HepG2 (cell line): ENCODE measurements at regions not wholly inside any gene's neighbourhood (a gene's known extent, or its start where the extent isn't known, plus 50 kb on each side); places are given as distances from the start of the nearest gene placed in this dataset.

Experiments
- ATAC-seq: fragments of 200-7000 bp; cut with Tn5 transposase; 3 replicates; pipeline ENCODE4 v1.9.1; 2020; ENCODE audit warnings: mild to moderate bottlenecking, moderate library complexity
- BruUV-seq: library from RNA; stranded (reverse); fragments of 400-500 nt; replicated peaks from 2 replicates; lab custom pipeline; 2021; lab: Mats Ljungman, UMichigan
- CTCF ChIA-PET: fragments of 300-600 bp; formaldehyde crosslinking; extraction: SDS; loops from one replicate; lab custom pipeline; 2021; ENCODE audit warnings: low total read pairs, inconsistent platforms, low intra/inter-chr PET ratio; lab: Yijun Ruan, JAX
- POLR2A ChIA-PET: fragments of 350-600 bp; sonication (Branson Sonifier 250); formaldehyde crosslinking; loops from one replicate; lab custom pipeline; 2020; ENCODE audit warnings: antibody characterized with exemption, inconsistent platforms; lab: Yijun Ruan, JAX
- DNase-seq: peaks from one replicate; pipeline ENCODE4 v3.0.0-alpha.2; 2015; ENCODE audit warnings: low spot score
- FAIRE-seq: peaks from 3 replicates; lab custom pipeline; 2011; peaks lifted over from hg19 to GRCh38; lab: Jason Lieb, UNC
- H2AFZ ChIP-seq: one replicate; pipeline ENCODE4 v1.6.1; 2011; ENCODE audit warnings: low read length, inconsistent platforms
- H3K27ac ChIP-seq: fragments of 300-600 bp; 3 replicates; pipeline ENCODE4 v1.8.0; 2011; ENCODE audit warnings: mixed run types, mild to moderate bottlenecking, mixed read lengths, low read length, inconsistent platforms; ENCODE audit not compliant: insufficient read depth; ENCODE audit errors: extremely low read length
- H3K27me3 ChIP-seq, 2 experiments: fragments of 200-600 bp in 1 of 2; 2 replicates in 1 of 2; 3 replicates in 1 of 2; pipeline versions ENCODE4 v1.6.0 to v1.8.0; 2011; ENCODE audit warnings: low read length in 2 of 2, mild to moderate bottlenecking in 2 of 2, moderate library complexity in 2 of 2, inconsistent platforms in 1 of 2; ENCODE audit not compliant: insufficient read depth in 2 of 2, control insufficient read depth in 1 of 2
- H3K36me3 ChIP-seq, 2 experiments: fragments of 200-600 bp in 1 of 2; replicated peaks in 1 of 2; 2 replicates in 1 of 2; 3 replicates in 1 of 2; pipeline versions ENCODE4 v1.5.1 to v1.8.0; 2011; ENCODE audit warnings: low read length in 2 of 2, inconsistent platforms in 1 of 2; ENCODE audit not compliant: insufficient read depth in 2 of 2, control insufficient read depth in 1 of 2
- H3K4me1 ChIP-seq: 2 replicates; pipeline ENCODE4 v1.5.1; 2012; ENCODE audit warnings: low read length, inconsistent platforms; ENCODE audit not compliant: insufficient read depth
- H3K4me2 ChIP-seq: 2 replicates; pipeline ENCODE4 v1.6.0; 2011; ENCODE audit warnings: low read depth, low read length, inconsistent platforms
- H3K4me3 ChIP-seq, 3 experiments: fragments of 200-600 bp in 1 of 3; sonication (generic), shearing (Covaris generic) in 1 of 3; replicated peaks in 1 of 3; 2 replicates each; pipeline ENCODE4 v1.5.1; 2011 to 2016; ENCODE audit warnings: low read length in 3 of 3, inconsistent platforms in 2 of 3, low read depth in 2 of 3, mild to moderate bottlenecking in 2 of 3, control low read depth in 1 of 3, mixed read lengths in 1 of 3; ENCODE audit not compliant: insufficient read depth in 1 of 3
- H3K79me2 ChIP-seq: one replicate; pipeline ENCODE4 v1.6.1; 2011; ENCODE audit warnings: low read length, inconsistent platforms; ENCODE audit not compliant: insufficient read depth
- H3K9ac ChIP-seq: 2 replicates; pipeline ENCODE4 v1.6.0; 2011; ENCODE audit warnings: mild to moderate bottlenecking, low read depth, low read length, inconsistent platforms; ENCODE audit not compliant: insufficient read depth
- H3K9me3 ChIP-seq: 2 replicates; pipeline ENCODE4 v1.5.1; 2012; ENCODE audit warnings: mild to moderate bottlenecking, low read length
- H4K20me1 ChIP-seq: 2 replicates; pipeline ENCODE4 v1.6.0; 2011; ENCODE audit warnings: inconsistent platforms, mild to moderate bottlenecking, low read length, moderate library complexity; ENCODE audit not compliant: insufficient read depth
- EZH2 ChIP-seq: conservative IDR thresholded peaks from 2 replicates; pipeline ENCODE4 v1.6.1; 2012; ENCODE audit warnings: mild to moderate bottlenecking, low read depth, low read length, moderate library complexity
- HDAC2 ChIP-seq: sonication (generic); formaldehyde crosslinking; IDR thresholded peaks from 2 replicates; pipeline ENCODE4 v1.4.0; 2020; ENCODE audit warnings: missing genetic modification reagents
- KLF16 ChIP-seq, 2 experiments: sonication (generic) in 1 of 2; formaldehyde crosslinking in 1 of 2; IDR thresholded peaks; 2 replicates each; pipeline versions ENCODE4 v1.6.1 to v1.8.0; 2016 to 2023; ENCODE audit warnings: missing genetic modification reagents in 2 of 2, missing compliant biosample characterization in 1 of 2
- RBAK ChIP-seq: sonication (generic); formaldehyde crosslinking; IDR thresholded peaks from 2 replicates; pipeline ENCODE4 v1.5.1; 2020; ENCODE audit warnings: mild to moderate bottlenecking, missing genetic modification reagents
- SOX5 ChIP-seq: IDR thresholded peaks from 2 replicates; pipeline ENCODE4 v1.6.1; 2016; ENCODE audit warnings: borderline replicate concordance
- ZBTB33 ChIP-seq: sonication (generic); formaldehyde crosslinking; IDR thresholded peaks from 2 replicates; pipeline ENCODE4 v1.4.0; 2020; ENCODE audit warnings: missing genetic modification reagents
- ZNF275 ChIP-seq: sonication (generic); formaldehyde crosslinking; IDR thresholded peaks from 2 replicates; pipeline ENCODE4 v1.8.0; 2022; ENCODE audit warnings: missing genetic modification reagents, mild to moderate bottlenecking, inconsistent platforms, borderline replicate concordance
- ZNF629 ChIP-seq: sonication (generic); formaldehyde crosslinking; conservative IDR thresholded peaks from 2 replicates; pipeline ENCODE4 v1.5.0; 2020; ENCODE audit warnings: missing genetic modification reagents
- WGBS: methylation state at CpG from one replicate; pipeline ENCODE4 v1.1.6; 2017; ENCODE audit warnings: low lambda C conversion rate; 5-methylcytosine and 5-hydroxymethylcytosine counted together
- in situ Hi-C: cut with HindIII; loops from 2 replicates; pipeline ENCODE4 v1.10.0; 2017; ENCODE audit warnings: low pct_unique_long_range_greater_than_20kb; ENCODE audit not compliant: extremely low pct_ligation_motif_present
- intact Hi-C: fragments of 100-400 bp; cut with micrococcal nuclease; formaldehyde crosslinking; loops from one replicate; pipeline ENCODE4 v1.10.0; 2022; ENCODE audit not compliant: unreplicated experiment

DNA sequence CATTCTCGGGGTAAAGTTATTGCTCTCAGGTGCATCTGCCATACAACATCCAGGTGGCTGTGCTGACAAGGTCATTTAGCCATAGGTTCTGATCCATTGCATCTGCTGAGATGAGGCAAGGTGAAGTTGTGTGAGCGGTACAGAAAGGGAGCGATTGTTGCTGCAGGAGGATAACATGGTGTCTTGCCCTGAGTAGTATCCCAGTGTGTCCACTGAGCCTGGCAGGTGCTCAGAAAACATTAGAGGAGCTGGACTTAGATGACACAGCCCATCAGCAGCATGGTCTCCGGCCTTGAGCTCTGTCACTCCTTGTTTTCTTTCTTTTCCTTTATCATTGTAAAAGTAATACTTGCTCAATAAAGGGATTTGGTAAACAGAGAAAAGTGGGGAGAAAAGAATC, 161.1 kb upstream of the ATP10A start:
- no peaks in the 10 kb centered on the region for H4K20me1 ChIP-seq
- H3K27me3 ChIP-seq, result 0 out of 5 replicates have a peak, but pooled peaks cover 0 to 3% of the 10 kb centered on the region in 2 experiments
- ChIA-PET CTCF (no interaction called here), POLR2A (no interaction called here)
- no peaks in the 10 kb centered on the region for H3K36me3 ChIP-seq
- 18% methylated on average over 4 of the region's 4 CpGs for WGBS
- H3K9me3 ChIP-seq, result no peaks in the 10 kb centered on the region
- H3K79me2 ChIP-seq, result no peaks in the 10 kb centered on the region
- H3K4me2 ChIP-seq, result no peak overlapping the region
- ATAC-seq (no peak), FAIRE-seq (no peak), DNase-seq (no peak)
- no peak overlapping the region for H3K9ac ChIP-seq
- no peak overlapping the region for H3K27ac ChIP-seq
- intact Hi-C loops (no loop called here), in situ Hi-C loops (no loop called here)
- H2AFZ ChIP-seq, result no peak overlapping the region
- no TSS peak for BruUV-seq
- no peak for TF ChIP-seq ZNF275
- no peak for TF ChIP-seq SOX5 (CRISPR knock-in tag)
- TF ChIP-seq HDAC2 (CRISPR knock-in tag), result no peak
- no peak for TF ChIP-seq ZBTB33 (CRISPR knock-in tag)
- no peak for TF ChIP-seq KLF16 (CRISPR knock-in tag; IDR thresholded peaks at IDR 0.05)
- TF ChIP-seq ZNF629 (CRISPR knock-in tag), result no peak
- no peak for TF ChIP-seq EZH2
- TF ChIP-seq RBAK (CRISPR knock-in tag), result no peak
- no peaks in the 10 kb centered on the region for H3K4me1 ChIP-seq
- H3K4me3 ChIP-seq, result no peak overlapping the region
